GM19397 (cell line): ENCODE measurements at regions not wholly inside any gene's neighbourhood (a gene's known extent, or its start where the extent isn't known, plus 50 kb on each side); places are given as distances from the start of the nearest gene placed in this dataset.

Experiments
- ATAC-seq: cut with Tn5 transposase; IDR thresholded peaks from one replicate; pipeline ENCODE4 v1.9.1; 2021; ENCODE audit warnings: mild to moderate bottlenecking, moderate library complexity; ENCODE audit not compliant: unreplicated experiment

DNA sequence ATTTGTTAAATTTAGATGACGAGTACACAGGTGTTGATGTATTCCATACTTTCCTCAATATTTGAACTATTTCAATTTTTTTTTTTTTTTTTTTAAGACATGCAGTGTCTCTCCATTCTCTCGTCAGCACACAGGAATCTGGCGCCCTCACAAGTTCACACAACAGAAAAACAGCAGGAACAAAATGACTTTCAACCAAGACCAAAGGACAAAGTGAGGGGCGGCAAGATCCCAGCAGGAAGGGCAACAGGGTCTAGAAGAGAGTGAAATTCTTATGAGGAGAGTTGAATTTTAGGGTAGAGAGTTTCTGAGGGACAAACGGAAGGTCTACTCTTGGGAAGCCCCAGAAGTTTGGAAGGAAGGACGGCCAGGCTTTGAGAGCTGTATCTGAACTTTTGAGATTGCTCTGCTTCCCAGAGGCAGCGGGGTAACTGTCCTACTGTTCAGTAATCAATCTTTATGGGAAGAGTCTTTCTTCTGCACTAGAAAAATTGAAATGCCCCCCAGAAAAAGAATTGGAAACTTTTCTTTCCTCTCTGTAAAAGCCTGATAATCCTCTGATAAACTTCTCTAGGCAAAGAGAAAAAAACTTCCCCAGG, 760.2 kb downstream of the RAB28 start:
- no peak for ATAC-seq

DNA sequence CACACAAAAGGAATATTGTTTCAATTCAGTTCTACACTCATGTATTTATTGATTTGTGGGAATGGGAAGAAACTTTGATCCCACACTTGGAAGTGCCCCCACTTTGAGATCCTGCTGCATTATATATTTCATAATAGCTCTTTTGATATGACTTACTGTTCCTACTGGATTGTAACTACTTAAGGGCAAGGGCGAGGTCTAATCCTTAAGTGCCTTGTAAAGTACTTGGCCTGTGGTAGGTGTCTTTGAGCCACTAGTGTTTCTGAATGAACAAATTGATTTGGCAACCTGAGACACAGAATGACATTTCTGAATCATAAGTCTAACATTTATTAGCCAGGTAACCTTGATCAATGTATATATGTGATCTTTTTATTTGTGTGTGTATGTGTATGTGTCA, 767.2 kb downstream of the RAB28 start:
- no peak for ATAC-seq

DNA sequence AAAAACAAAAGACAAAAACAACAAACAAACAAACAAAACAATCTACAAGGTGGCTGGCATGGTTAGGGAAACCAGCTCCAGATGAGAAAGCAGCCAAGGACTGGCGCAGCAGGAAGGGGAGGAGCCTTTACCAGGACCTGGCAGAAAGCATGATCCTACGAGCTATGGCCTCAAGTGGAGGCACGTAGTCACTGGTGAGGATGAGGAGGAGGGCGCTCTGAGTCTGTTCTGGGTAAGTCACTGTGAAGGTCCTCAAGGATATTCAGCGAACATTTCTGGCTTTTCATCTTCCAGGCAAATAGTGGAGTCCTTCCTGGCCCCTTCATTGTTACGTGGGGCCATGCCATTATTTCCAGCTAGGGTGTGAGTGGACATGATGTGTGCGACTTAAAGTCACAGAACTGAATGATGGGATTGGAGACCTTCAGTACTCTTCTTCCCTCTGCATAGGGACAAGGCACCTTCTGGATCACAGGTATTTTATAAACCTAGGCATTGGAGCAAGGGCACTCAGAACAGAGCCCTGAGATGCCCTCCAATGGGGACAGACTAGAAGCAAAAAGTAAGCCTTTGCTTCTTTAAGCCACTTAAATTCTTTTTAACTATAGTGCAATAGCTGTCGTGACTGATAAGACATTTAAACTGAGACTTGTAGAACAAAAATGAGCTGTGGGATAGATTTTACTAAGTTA, 771.3 kb downstream of the RAB28 start:
- ATAC-seq, result no peak

DNA sequence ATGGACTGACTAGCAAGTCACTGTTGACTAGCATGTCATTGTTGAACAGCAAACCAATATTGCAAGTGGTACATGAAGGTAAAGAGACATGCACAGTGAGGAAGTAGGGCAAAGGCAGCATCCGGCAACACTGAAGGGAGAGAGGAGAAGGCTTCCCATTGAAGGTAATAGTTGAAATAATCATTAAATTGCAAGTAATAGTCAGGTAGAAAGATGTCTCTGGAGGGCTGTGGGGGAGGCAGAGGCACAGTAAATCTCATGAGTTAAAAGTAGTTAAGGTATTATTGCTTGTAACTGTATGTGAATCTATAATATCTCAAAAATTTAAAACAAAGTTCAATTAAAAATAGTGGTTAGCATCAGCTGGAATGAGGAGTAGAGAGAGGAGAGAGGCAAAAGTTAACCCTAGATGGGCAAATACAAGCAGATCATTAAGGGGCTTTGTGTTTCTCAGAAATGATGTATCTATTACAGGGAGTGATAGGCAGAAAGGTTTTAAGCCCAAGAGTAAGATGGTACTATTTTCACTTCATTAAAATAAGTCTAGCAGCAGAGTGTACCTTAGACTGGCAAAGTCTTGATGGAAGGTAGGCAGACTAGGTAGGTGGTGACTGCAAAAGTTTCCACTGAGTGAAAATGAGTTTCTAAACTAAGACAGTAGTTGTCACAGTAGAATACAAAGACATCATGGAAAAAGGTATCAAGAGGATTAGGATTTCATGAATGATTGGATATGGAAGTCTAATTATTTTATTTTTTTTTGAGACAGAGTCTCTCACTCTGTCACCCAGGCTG, 776.6 kb downstream of the RAB28 start:
- no peak for ATAC-seq

DNA sequence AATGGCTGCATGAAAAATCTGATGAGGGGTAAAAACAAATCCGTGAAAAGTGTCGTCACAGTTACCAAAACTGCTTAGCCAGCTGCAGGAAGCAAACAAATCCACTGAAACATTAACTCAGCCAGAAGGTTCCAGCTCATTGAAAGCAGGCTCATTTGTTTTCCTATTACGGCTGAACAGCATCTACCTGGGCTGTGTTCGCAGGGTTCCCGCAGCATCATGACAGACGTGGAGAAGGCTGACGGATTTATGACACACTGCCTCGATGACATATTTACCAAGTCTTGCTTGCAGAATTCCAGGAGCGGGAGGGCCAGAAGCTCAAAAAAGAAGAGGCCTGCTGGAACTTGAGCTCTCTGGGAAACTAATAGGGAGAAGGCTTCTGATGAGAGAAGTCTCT, 781.1 kb downstream of the RAB28 start:
- ATAC-seq, result no peak

DNA sequence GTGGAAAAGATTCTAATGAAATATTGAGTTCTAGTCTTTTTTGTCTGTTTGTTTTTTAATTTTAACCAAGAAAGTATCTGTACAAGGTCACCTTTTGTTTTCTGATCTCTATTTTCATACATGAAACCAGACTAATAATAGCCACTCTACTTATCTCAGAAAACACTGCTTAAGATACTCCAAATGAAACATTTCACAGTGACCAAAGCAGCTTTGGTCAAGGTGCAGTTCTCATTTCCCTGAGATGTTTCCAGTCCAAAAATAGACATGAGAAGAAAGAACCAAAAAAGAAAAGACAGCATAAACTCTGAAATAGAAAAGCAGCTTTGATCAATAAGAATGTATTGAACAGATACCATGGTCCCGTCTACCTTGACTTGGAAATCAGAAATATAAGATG, 782.8 kb downstream of the RAB28 start:
- ATAC-seq, result no peak

DNA sequence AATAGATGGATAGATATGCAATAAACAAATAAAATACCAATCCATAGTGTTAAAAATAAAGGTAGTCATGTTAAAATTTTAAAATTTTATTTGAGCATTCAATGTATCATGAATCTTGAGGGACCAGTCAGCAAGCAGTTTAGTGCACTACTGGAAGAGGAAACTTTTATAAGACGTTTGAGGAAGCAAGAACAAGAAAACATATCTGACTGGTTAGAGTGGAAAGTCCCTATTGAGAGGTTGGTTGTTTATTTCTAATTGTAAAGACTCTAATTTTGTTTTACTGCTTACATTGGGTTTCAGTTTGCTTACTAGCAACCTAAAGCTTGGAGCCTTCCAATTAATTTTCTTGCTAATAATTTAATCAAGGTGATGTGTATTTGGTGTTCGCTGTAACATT, 786.2 kb downstream of the RAB28 start:
- ATAC-seq, result no peak

DNA sequence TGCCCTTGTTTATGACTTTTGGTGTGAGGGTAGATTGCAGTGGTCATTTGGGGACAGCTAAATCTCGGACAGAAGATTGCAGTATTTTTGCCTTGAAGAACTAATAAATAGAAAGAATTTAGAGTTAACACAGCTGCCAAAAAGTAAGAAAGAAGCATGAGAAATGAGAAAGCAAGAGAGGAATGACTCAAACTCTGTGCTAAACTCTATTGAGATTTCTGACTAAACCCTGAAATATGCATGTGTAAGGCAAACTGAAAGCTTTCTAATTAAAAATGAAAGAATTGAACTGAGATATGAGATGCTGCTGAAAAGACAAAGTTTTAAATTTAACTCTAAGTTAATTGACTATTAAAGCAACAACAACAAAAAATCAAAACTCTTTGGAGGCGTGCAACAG, 791.3 kb downstream of the RAB28 start:
- no peak for ATAC-seq

DNA sequence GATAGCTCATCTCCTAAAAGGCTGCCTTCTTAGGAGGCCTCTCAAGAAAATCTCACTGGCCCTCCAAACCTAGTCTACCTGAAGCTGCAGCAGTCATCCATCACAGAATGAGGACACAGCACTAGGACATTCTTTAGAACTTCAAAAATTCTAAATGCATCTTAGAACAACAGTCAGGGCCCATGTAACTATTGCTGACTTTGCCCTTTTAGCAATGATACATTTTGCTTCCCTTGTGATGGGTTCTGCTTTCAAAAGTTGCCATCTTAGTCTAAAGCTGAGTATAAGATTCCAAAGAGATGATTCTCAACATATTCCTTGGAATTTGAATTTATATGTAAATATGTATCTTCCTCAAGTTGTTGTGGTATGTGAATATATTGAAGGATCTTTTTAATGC, 793.0 kb downstream of the RAB28 start:
- no peak for ATAC-seq

DNA sequence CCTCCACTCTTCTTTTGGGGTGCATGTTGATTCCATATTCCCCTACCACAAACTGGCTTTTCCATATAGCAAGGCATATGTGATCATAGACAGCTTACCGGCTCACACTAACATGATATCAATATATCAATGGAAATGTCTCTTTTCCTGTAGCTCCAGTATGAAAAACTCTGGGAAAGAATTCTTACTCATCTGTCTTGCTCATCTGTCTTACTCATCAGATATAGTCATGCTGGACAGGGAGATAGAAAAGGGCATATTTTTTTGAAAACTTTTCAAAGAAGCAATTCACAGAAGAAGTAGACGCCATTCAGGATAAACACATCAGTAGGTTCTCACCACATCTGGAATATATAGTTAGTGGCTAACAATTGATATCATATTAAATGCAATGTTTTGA, 794.7 kb downstream of the RAB28 start:
- no peak for ATAC-seq

DNA sequence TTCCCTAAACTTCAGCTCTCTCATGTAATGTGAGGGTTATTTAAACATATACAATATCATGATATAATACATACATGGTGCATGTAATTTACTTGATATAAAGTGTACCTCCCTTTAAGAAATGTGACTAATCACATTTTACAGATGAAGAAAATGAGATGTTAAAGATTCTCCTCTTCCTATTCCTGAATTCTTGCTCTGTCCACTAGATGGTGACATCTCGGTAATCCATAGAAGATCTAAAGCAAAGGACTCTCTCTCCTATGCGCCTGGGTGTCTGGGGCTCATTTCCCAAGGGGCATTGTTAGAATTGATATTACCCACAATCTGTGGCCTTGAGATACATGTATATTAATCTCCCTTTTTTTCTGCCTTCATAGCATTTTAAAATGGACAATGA, 804.9 kb downstream of the RAB28 start:
- no peak for ATAC-seq

DNA sequence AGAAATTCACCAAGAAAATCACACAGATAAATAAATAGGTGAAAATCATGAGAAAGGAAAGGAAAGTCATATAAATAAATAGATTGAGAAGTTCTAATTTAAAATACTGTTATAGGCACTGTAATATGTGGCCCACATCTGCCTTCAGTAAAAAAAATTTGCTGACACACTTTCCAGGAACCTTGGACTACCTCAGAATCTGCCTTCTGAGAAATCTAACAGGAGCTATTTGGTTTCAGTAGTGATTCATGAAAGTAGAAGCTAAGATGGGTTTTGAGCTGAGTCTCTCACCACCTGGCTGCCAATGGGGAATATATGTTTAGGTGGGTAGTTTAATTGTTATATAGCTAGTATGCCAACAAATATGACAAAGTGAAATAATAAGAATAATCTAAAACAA, 810.0 kb downstream of the RAB28 start:
- no peak for ATAC-seq

DNA sequence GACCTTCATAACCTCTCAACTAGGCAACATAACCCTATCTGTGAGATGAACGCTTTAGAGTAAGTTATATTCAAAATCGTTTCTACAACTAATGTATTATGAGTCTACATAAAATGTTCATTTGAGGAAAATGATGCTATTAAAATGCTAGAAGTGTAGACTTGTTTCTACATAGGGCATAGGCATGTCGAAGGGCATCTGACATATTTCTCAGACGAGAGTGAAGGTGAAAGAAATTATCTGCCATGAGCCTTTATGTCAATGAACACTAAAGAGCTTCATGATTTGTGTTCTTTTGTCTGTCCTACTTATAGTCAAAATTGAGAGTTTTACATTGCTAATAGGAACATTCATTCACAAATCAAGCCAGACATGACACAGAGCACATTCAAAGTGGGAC, 811.8 kb downstream of the RAB28 start:
- ATAC-seq, result no peak

DNA sequence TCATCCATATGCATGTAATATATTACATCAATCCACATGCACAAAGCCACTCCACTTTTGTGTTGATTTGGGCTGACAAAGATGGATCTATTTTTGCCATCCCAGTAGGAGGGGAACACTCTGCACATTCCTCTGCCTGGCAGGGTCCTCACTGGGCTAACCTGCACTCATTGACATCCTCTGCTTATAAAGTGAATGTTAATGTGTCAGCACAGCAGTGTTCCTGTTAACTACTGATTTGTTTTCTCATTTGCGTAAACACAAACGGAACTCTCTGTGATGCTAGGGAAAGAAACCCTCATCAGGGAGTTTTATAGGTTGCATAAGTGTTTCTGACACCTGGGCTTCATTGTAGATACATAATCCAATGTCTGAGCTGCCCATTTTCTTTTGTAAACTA, 826.0 kb downstream of the RAB28 start:
- ATAC-seq, result no peak

DNA sequence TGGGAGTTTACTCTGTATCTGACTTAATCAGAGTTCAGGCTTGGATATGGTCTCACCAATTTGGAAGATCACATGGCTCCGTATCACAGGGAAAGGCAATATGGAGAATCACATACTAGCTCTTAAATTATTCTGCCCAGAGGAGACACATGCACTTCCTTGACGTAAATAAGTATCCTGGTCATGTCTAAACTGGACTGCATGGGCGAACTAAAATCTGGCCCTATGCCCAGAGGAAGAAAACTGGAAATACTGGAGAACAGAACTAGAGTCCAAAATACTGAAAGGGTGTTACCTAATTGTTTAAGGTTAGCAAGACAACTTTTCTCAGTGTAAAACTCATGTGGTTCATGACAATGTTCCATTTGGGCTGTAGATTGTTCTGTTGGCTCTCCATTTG, 832.3 kb downstream of the RAB28 start:
- ATAC-seq, result no peak

DNA sequence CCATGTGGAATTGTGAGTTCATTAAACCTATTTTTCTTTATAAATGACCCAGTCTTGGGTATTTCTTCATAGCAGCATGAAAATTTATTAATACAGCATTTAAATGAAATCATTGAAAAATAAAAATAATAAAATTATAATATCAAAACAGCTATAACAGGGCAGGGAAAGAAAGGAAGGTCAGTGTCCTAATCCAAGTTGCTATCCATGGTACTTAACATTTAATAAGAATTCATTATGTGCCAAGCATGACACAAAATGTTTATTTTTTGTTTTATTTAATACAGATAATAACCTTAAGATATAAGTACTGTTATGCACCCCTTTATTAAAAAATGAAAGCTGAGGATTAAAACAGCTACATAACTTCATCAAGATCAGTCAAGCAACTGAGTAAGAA, 838.4 kb downstream of the RAB28 start:
- ATAC-seq, result no peak

DNA sequence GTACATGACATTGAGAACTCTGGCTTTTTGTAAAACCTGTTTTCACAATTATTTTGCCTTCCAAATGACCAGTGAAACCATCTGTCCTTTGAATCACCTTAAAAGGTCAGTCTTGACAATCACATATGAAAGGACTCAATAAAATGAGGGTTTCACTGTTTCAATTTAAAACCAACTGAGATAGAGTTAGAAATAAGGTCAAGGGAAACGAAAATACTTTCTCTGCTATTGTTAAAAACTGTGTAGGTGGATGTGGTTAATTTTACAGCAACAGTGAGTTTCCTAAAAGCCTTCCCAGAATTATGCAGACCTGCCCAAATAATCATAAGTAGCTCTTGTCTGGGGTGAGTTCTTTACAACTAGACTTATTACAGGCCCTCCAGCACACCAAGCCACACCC, 839.9 kb downstream of the RAB28 start:
- no peak for ATAC-seq

DNA sequence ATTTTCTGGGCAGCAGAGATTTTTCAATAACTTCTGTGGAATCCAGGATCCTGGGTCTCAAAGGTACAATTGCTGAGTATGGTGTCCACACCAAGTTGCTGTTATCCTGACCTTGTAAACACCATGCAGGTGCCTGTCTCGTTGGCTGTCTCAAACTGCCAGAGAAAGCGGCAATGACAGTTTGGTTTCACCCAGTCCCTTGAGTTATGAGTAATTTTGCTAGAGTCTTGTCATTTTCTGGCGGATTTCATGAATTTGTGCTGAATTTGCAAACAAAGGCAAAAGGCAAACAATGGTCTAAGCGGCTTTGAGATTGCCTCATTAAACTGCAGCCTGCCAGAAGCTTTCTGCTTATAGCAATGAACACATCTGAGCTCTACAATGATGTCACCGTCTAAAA, 847.9 kb downstream of the RAB28 start:
- no peak for ATAC-seq

DNA sequence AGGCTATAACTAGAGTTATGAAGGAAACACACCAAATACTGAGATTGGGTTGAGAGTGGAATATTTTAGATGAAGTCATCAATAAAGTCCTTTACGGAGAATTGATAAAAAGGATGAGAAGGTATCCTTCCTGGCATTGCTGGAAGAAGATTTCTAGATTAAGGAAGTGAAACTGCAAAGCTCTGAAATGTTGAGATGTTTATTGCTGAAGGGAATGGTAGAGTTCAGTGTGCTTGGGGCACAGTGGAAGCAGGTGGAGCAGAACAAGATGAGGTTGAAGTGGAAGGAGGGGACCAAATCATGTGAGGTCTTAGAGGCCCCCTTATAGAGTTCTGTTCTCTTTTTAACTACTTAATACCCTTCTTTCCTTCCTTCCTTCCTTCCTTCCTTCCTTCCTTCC, 848.5 kb downstream of the RAB28 start:
- no peak for ATAC-seq

DNA sequence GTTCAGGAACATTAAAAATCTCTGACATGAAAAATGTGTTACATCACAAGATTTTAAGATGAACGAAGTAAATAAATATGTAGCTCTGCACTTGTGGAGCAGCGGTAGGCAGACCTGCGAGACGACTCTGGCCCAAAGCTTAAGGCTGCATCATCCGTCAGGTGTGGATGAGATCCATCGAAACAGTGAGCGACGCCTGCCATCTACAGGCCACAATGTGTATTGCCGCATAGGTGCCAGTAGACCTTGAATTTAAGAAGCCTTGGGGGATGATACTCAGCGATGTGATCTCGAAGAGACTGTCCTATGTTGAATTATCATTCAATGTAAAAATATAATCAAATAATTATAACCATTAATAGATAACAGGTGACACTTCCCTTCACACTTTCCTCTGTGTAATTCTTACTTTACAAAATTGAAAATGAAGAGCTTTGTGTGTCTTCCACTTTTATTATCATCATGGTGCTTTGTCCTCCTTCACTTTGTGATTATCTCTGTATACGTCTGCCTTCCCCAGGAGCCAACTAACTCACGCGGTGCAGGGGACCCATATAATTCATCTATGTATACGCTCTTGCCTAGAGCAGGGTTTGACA, 851.0 kb downstream of the RAB28 start:
- peak; percentile 97 for ATAC-seq

DNA sequence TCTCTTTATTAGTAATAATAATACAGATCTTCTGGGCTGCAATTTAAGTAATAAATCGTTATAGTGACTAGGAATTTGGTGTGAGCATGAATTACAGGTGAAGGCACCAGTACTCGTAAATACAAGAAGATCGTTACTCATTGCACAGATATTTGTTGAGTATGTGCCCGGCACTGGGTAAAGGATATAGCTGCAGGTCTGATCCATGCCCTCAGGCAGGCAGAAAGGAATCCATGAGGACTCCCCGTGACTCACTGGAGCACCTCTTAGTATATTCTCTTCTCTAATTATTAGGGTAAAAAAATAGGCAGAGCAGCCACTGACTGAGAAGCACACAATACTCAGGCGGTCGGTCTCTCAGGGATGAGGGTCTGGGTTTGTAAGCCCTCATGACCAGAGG, 868.3 kb downstream of the RAB28 start:
- no peak for ATAC-seq

DNA sequence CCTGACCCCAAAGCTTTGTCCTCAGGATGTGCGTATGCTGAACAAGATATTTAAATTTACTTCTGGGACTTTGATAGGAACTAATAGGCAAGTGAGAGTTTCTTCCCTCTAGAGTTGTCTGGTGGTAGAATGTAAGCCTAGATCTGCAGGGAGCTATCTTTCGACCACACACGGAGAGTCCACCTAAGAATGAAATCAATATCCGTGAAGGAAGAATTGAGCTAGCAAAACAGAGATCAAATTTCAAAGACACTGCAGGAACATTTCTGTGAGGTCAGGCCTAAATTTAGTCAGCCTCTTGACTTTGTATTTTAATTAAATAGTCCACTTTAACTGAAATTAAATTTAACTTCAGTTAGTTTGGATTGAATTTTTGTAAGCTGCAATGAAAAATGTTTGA, 871.3 kb downstream of the RAB28 start:
- ATAC-seq, result no peak
